GM12878 (cell line): ENCODE measurements at regions not wholly inside any gene's neighbourhood (a gene's known extent, or its start where the extent isn't known, plus 50 kb on each side); places are given as distances from the start of the nearest gene placed in this dataset.

Source experiments
- ATAC-seq: fragments of 200-7000 bp; cut with Tn5 transposase; 3 replicates; pipeline ENCODE4 v1.9.1; 2020; ENCODE audit warnings: mild to moderate bottlenecking, moderate library complexity
- BruUV-seq: library from RNA; stranded (reverse); fragments of 400-500 nt; replicated peaks from 2 replicates; lab custom pipeline; 2021; lab: Mats Ljungman, UMichigan
- CTCF ChIA-PET: fragments of 300-600 bp; sonication (Branson Sonifier 250); formaldehyde crosslinking; extraction: SDS; loops from one replicate; lab custom pipeline; 2021; ENCODE audit warnings: inconsistent platforms; lab: Yijun Ruan, JAX
- POLR2A ChIA-PET: fragments of 350-600 bp; formaldehyde crosslinking; extraction: SDS; loops from one replicate; lab custom pipeline; 2021; ENCODE audit warnings: inconsistent platforms; lab: Charles Lee
- RAD21 ChIA-PET: fragments of 300-600 bp; sonication (Branson Sonifier 250); formaldehyde crosslinking; loops from one replicate; lab custom pipeline; 2023; ENCODE audit warnings: antibody characterized with exemption; ENCODE audit not compliant: unreplicated experiment; lab: Charles Lee
- SMC1A ChIA-PET: fragments of 300-600 bp; sonication (Branson Sonifier 250); formaldehyde crosslinking; loops from one replicate; lab custom pipeline; 2023; ENCODE audit not compliant: unreplicated experiment, uncharacterized antibody; lab: Charles Lee
- DNase-seq: peaks from one replicate; pipeline ENCODE4 v3.0.0-alpha.2; 2011; ENCODE audit warnings: low read depth, low spot score
- FAIRE-seq: peaks from 3 replicates; lab custom pipeline; 2011; peaks lifted over from hg19 to GRCh38; lab: Jason Lieb, UNC
- H2AFZ ChIP-seq: 2 replicates; pipeline ENCODE4 v1.6.0; 2011; ENCODE audit warnings: low read depth, low read length, control low read depth; ENCODE audit not compliant: control insufficient read depth
- H3K27ac ChIP-seq: 2 replicates; pipeline ENCODE4 v1.5.1; 2011; ENCODE audit warnings: control low read depth; ENCODE audit not compliant: control insufficient read depth, insufficient read depth
- H3K27me3 ChIP-seq, 2 experiments: replicated peaks in 1 of 2; 2 replicates each; pipeline versions ENCODE4 v1.6.0 to v1.6.1; 2011; ENCODE audit warnings: low read length in 1 of 2; ENCODE audit not compliant: control insufficient read depth in 2 of 2, insufficient read depth in 2 of 2
- H3K36me3 ChIP-seq, 2 experiments: 2 replicates each; pipeline ENCODE4 v1.5.1; 2011; ENCODE audit warnings: low read length in 1 of 2; ENCODE audit not compliant: control insufficient read depth in 2 of 2, insufficient read depth in 2 of 2
- H3K4me1 ChIP-seq: 2 replicates; pipeline ENCODE4 v1.6.1; 2011; ENCODE audit warnings: mild to moderate bottlenecking, low read length, moderate library complexity, mixed read lengths; ENCODE audit not compliant: control insufficient read depth, insufficient read depth
- H3K4me2 ChIP-seq: 2 replicates; pipeline ENCODE4 v1.6.0; 2011; ENCODE audit warnings: control low read depth; ENCODE audit not compliant: control insufficient read depth, insufficient read depth
- H3K4me3 ChIP-seq: fragments of 200-600 bp; sonication (generic); 2 replicates; pipeline ENCODE4 v1.5.1; 2016
- H3K79me2 ChIP-seq: 2 replicates; pipeline ENCODE4 v1.6.0; 2011; ENCODE audit warnings: low read length; ENCODE audit not compliant: control insufficient read depth, insufficient read depth
- H3K9ac ChIP-seq: 2 replicates; pipeline ENCODE4 v1.8.0; 2011; ENCODE audit warnings: low read length, control low read depth, mixed read lengths; ENCODE audit not compliant: control insufficient read depth, insufficient read depth
- H3K9me3 ChIP-seq: replicated peaks from 3 replicates; pipeline ENCODE4 v1.5.1; 2011; ENCODE audit warnings: mild to moderate bottlenecking, low read length; ENCODE audit not compliant: control insufficient read depth, insufficient read depth
- H4K20me1 ChIP-seq: 2 replicates; pipeline ENCODE4 v1.6.0; 2011; ENCODE audit not compliant: control insufficient read depth, insufficient read depth
- BCL11A ChIP-seq: IDR thresholded peaks from 2 replicates; pipeline ENCODE4 v1.6.1; 2011; ENCODE audit warnings: low read depth, low read length
- CHD1 ChIP-seq: IDR thresholded peaks from 2 replicates; pipeline ENCODE4 v1.6.1; 2012; ENCODE audit warnings: low read depth, low read length, improper control_type of control experiment
- GABPA ChIP-seq: IDR thresholded peaks from 2 replicates; pipeline ENCODE4 v1.6.1; 2014; ENCODE audit warnings: antibody characterized with exemption, low read depth, mild to moderate bottlenecking, inconsistent platforms
- GATAD2B ChIP-seq: fragments of 450-650 bp; conservative IDR thresholded peaks from 2 replicates; pipeline ENCODE4 v1.6.1; 2017; ENCODE audit warnings: low read depth, mild to moderate bottlenecking, moderate library complexity
- HDAC6 ChIP-seq: fragments of 200-600 bp; sonication (generic); IDR thresholded peaks from one replicate; pipeline ENCODE4 v1.8.0; 2017; ENCODE audit warnings: antibody characterized with exemption; ENCODE audit not compliant: unreplicated experiment
- IKZF1 ChIP-seq: fragments of 450-650 bp; conservative IDR thresholded peaks from 2 replicates; pipeline ENCODE4 v1.6.1; 2017; ENCODE audit warnings: antibody characterized with exemption, mild to moderate bottlenecking
- KAT2A ChIP-seq: conservative IDR thresholded peaks from 2 replicates; pipeline ENCODE4 v1.6.1; 2011; ENCODE audit warnings: low read depth, low read length; ENCODE audit not compliant: control insufficient read depth
- MTA3 ChIP-seq: IDR thresholded peaks from 2 replicates; pipeline ENCODE4 v1.6.1; 2012; ENCODE audit warnings: low read length, inconsistent platforms, borderline replicate concordance
- MYC ChIP-seq: IDR thresholded peaks from 2 replicates; pipeline ENCODE4 v1.6.1; 2011; ENCODE audit warnings: mild to moderate bottlenecking, low read length, moderate library complexity, inconsistent platforms; ENCODE audit not compliant: insufficient read depth, insufficient replicate concordance, insufficient read length, severe bottlenecking
- RAD51 ChIP-seq: fragments of 450-650 bp; IDR thresholded peaks from 2 replicates; pipeline ENCODE4 v1.6.1; 2016; ENCODE audit warnings: moderate library complexity, mild to moderate bottlenecking, inconsistent platforms
- TCF12 ChIP-seq: IDR thresholded peaks from 2 replicates; pipeline ENCODE4 v1.6.1; 2011; ENCODE audit warnings: low read depth, mild to moderate bottlenecking, low read length
- ZBED1 ChIP-seq: IDR thresholded peaks from 2 replicates; pipeline ENCODE4 v1.6.1; 2016; ENCODE audit warnings: borderline replicate concordance
- ZNF207 ChIP-seq: fragments of 450-650 bp; IDR thresholded peaks from 2 replicates; pipeline ENCODE4 v1.6.1; 2014; ENCODE audit warnings: antibody characterized with exemption, mild to moderate bottlenecking, borderline replicate concordance
- ZNF24 ChIP-seq: fragments of 450-650 bp; IDR thresholded peaks from 2 replicates; pipeline ENCODE4 v1.6.1; 2017; ENCODE audit warnings: antibody characterized with exemption, mild to moderate bottlenecking
- WGBS: methylation state at CpG from one replicate; pipeline ENCODE4 v1.1.6; 2016; ENCODE audit warnings: low lambda C conversion rate; ENCODE audit not compliant: insufficient replicate concordance, insufficient coverage; ENCODE audit errors: missing lambda C conversion rate; 5-methylcytosine and 5-hydroxymethylcytosine counted together
- in situ Hi-C: fragments of 300-500 bp; cut with MboI; formaldehyde crosslinking; loops from 9 replicates; pipeline ENCODE4 v1.14.3; 2018; ENCODE audit warnings: mixed read lengths
- intact Hi-C: fragments of 100-400 bp; cut with micrococcal nuclease; formaldehyde crosslinking; loops from one replicate; pipeline ENCODE4 v1.14.2; 2022; ENCODE audit not compliant: unreplicated experiment
- TF ChIP-seq, protein P1 (sequence below): IDR thresholded peaks from 2 replicates; pipeline ENCODE4 v1.6.1; 2012; ENCODE audit warnings: low read depth, low read length, improper control_type of control experiment
- TF ChIP-seq, protein P2 (sequence below): fragments of 450-650 bp; IDR thresholded peaks from 2 replicates; pipeline ENCODE4 v1.6.1; 2014; ENCODE audit warnings: mild to moderate bottlenecking
- TF ChIP-seq, protein P3 (sequence below): IDR thresholded peaks from 2 replicates; pipeline ENCODE4 v1.6.1; 2011; ENCODE audit warnings: mild to moderate bottlenecking, low read depth, low read length, moderate library complexity; ENCODE audit not compliant: insufficient replicate concordance
- TF ChIP-seq, protein P4 (sequence below): fragments of 450-650 bp; IDR thresholded peaks from 2 replicates; pipeline ENCODE4 v1.6.1; 2017; ENCODE audit warnings: mild to moderate bottlenecking, low read depth, inconsistent platforms; ENCODE audit not compliant: poor library complexity, severe bottlenecking
- TF ChIP-seq, protein P5 (sequence below): IDR thresholded peaks from 2 replicates; pipeline ENCODE4 v1.6.1; 2012; ENCODE audit warnings: low read depth, low read length, improper control_type of control experiment

DNA sequence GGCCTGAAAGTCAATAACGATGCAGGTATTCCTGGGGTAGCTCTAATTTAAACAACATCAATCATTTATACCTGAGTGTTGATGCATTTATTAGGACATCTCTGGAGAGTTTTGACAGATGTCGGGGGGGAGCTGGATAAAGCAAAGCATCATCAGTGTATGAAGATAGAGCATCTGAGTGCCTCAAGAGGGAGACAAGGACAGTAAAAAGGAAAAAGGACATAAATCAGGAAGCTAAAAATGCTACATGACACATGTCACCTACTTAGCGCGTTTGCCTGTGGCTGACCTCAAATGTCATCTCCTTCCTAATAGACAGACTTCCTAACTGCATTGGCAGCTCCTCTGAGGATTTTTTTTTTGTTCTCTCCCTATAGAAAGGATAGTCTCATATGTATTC lies 259.5 kb upstream of the PKP2 start:
- ATAC-seq (no peak), DNase-seq (no peak), FAIRE-seq (no peak)
- Histone ChIP-seq H3K4me3 (no peak overlapping the region), H3K27ac (no peak overlapping the region), H3K79me2 (no peaks in the 10 kb centered on the region), H3K36me3 (no peaks in the 10 kb centered on the region), H3K4me1 (no peaks in the 10 kb centered on the region), H4K20me1 (no peaks in the 10 kb centered on the region), H3K27me3 (no peaks in the 10 kb centered on the region), H3K4me2 (no peak overlapping the region), H3K9me3 (no peaks in the 10 kb centered on the region), H3K9ac (no peak overlapping the region), H2AFZ (no peak overlapping the region)
- ChIA-PET RAD21 (no interaction called here), CTCF (no interaction called here), SMC1A (no interaction called here), POLR2A (no interaction called here)
- WGBS = 69% methylated on average over 4 of the region's 4 CpGs
- no TSS peak for BruUV-seq
- intact Hi-C loops = no loop called here
- no peak for TF ChIP-seq RAD51
- no peak for TF ChIP-seq ZNF207
- TF ChIP-seq, protein P1, sequence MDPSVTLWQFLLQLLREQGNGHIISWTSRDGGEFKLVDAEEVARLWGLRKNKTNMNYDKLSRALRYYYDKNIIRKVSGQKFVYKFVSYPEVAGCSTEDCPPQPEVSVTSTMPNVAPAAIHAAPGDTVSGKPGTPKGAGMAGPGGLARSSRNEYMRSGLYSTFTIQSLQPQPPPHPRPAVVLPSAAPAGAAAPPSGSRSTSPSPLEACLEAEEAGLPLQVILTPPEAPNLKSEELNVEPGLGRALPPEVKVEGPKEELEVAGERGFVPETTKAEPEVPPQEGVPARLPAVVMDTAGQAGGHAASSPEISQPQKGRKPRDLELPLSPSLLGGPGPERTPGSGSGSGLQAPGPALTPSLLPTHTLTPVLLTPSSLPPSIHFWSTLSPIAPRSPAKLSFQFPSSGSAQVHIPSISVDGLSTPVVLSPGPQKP = no peak
- TF ChIP-seq, protein P2, sequence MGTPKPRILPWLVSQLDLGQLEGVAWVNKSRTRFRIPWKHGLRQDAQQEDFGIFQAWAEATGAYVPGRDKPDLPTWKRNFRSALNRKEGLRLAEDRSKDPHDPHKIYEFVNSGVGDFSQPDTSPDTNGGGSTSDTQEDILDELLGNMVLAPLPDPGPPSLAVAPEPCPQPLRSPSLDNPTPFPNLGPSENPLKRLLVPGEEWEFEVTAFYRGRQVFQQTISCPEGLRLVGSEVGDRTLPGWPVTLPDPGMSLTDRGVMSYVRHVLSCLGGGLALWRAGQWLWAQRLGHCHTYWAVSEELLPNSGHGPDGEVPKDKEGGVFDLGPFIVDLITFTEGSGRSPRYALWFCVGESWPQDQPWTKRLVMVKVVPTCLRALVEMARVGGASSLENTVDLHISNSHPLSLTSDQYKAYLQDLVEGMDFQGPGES = no peak
- TF ChIP-seq MYC = no peak
- TF ChIP-seq TCF12 = no peak
- no peak for TF ChIP-seq CHD1
- TF ChIP-seq, protein P3, sequence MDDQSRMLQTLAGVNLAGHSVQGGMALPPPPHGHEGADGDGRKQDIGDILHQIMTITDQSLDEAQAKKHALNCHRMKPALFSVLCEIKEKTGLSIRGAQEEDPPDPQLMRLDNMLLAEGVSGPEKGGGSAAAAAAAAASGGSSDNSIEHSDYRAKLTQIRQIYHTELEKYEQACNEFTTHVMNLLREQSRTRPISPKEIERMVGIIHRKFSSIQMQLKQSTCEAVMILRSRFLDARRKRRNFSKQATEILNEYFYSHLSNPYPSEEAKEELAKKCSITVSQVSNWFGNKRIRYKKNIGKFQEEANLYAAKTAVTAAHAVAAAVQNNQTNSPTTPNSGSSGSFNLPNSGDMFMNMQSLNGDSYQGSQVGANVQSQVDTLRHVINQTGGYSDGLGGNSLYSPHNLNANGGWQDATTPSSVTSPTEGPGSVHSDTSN = no peak
- TF ChIP-seq IKZF1 = no peak
- TF ChIP-seq MTA3 = no peak
- TF ChIP-seq, protein P4, sequence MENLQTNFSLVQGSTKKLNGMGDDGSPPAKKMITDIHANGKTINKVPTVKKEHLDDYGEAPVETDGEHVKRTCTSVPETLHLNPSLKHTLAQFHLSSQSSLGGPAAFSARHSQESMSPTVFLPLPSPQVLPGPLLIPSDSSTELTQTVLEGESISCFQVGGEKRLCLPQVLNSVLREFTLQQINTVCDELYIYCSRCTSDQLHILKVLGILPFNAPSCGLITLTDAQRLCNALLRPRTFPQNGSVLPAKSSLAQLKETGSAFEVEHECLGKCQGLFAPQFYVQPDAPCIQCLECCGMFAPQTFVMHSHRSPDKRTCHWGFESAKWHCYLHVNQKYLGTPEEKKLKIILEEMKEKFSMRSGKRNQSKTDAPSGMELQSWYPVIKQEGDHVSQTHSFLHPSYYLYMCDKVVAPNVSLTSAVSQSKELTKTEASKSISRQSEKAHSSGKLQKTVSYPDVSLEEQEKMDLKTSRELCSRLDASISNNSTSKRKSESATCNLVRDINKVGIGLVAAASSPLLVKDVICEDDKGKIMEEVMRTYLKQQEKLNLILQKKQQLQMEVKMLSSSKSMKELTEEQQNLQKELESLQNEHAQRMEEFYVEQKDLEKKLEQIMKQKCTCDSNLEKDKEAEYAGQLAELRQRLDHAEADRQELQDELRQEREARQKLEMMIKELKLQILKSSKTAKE = no peak
- no peak for TF ChIP-seq KAT2A
- TF ChIP-seq GABPA = no peak
- TF ChIP-seq, protein P5, sequence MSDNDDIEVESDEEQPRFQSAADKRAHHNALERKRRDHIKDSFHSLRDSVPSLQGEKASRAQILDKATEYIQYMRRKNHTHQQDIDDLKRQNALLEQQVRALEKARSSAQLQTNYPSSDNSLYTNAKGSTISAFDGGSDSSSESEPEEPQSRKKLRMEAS = no peak
- no peak for TF ChIP-seq BCL11A
- no peak for TF ChIP-seq ZNF24
- TF ChIP-seq GATAD2B = no peak
- TF ChIP-seq HDAC6 = no peak
- no peak for TF ChIP-seq ZBED1
- in situ Hi-C loops = no loop called here
